Fibroblast of lung (primary cell): ENCODE measurements at regions not wholly inside any gene's neighbourhood (a gene's known extent, or its start where the extent isn't known, plus 50 kb on each side); places are given as distances from the start of the nearest gene placed in this dataset.
"Not testable (repeated sequence)": the region's sequence is repeated elsewhere in the genome, so short reads cannot be mapped to it uniquely, and the experiment has no call there.

Experiments
- DNase-seq, 2 donors: peaks; one replicate each; pipeline versions ENCODE4 v3.0.0 to v3.0.0-alpha.2; 2010; ENCODE audit warnings: low read depth in 2 of 2
- H2AFZ ChIP-seq: 2 replicates; pipeline ENCODE4 v1.5.1; 2012; ENCODE audit warnings: low read length, control low read depth, inconsistent platforms
- H3K27ac ChIP-seq: 2 replicates; pipeline ENCODE4 v1.5.1; 2011; ENCODE audit warnings: low read length, control low read depth; ENCODE audit not compliant: insufficient read depth
- H3K27me3 ChIP-seq: 2 replicates; pipeline ENCODE4 v1.5.1; 2011; ENCODE audit warnings: mild to moderate bottlenecking, low read length; ENCODE audit not compliant: control insufficient read depth, insufficient read depth
- H3K36me3 ChIP-seq: 2 replicates; pipeline ENCODE4 v1.5.1; 2011; ENCODE audit warnings: low read length; ENCODE audit not compliant: control insufficient read depth, insufficient read depth
- H3K4me1 ChIP-seq: 2 replicates; pipeline ENCODE4 v1.5.1; 2011; ENCODE audit warnings: low read length; ENCODE audit not compliant: control insufficient read depth, insufficient read depth; ENCODE audit errors: extremely low read depth
- H3K4me2 ChIP-seq: 2 replicates; pipeline ENCODE4 v1.5.1; 2011; ENCODE audit warnings: low read length, control low read depth; ENCODE audit not compliant: insufficient read depth; ENCODE audit errors: extremely low read depth
- H3K4me3 ChIP-seq, 4 experiments: fragments of 200-600 bp in 1 of 4; sonication (generic) in 1 of 4; replicated peaks in 1 of 4; 2 replicates each; pipeline ENCODE4 v1.5.1; 2011 to 2016; ENCODE audit warnings: low read length in 4 of 4, low read depth in 3 of 4, mild to moderate bottlenecking in 3 of 4, control low read depth in 2 of 4, inconsistent platforms in 1 of 4, mixed read lengths in 1 of 4; ENCODE audit not compliant: insufficient read depth in 1 of 4; ENCODE audit errors: control extremely low read depth in 1 of 4
- H3K79me2 ChIP-seq: 2 replicates; pipeline ENCODE4 v1.5.1; 2012; ENCODE audit warnings: mild to moderate bottlenecking, low read length, inconsistent platforms; ENCODE audit not compliant: control insufficient read depth, insufficient read depth
- H3K9ac ChIP-seq: 2 replicates; pipeline ENCODE4 v1.5.1; 2011; ENCODE audit warnings: mild to moderate bottlenecking, low read length, control low read depth; ENCODE audit not compliant: insufficient read depth
- H3K9me3 ChIP-seq: 2 replicates; pipeline ENCODE4 v1.5.1; 2012; ENCODE audit warnings: low read depth, low read length; ENCODE audit not compliant: control insufficient read depth, insufficient read depth
- H4K20me1 ChIP-seq: 2 replicates; pipeline ENCODE4 v1.5.1; 2011; ENCODE audit warnings: low read length; ENCODE audit not compliant: control insufficient read depth, insufficient read depth; ENCODE audit errors: extremely low read depth
- CTCF ChIP-seq, 2 donors: IDR thresholded peaks in 1 of 2; conservative IDR thresholded peaks in 1 of 2; 1 replicate in 1 of 2; 2 replicates in 1 of 2; pipeline ENCODE4 v1.5.1; 2011 to 2012; ENCODE audit warnings: low read length in 2 of 2, control low read depth in 1 of 2, inconsistent platforms in 1 of 2, low read depth in 1 of 2, mild to moderate bottlenecking in 1 of 2
- EZH2 ChIP-seq: IDR thresholded peaks from 2 replicates; pipeline ENCODE4 v1.5.1; 2012; ENCODE audit warnings: low read length, control low read depth, mild to moderate bottlenecking; ENCODE audit errors: missing control alignments

- DNase-seq: no peak
- no peaks in the 10 kb centered on the region for H4K20me1 ChIP-seq
- H3K4me1 ChIP-seq: no peaks in the 10 kb centered on the region
- peak overlapping the region; percentile 16 for H2AFZ ChIP-seq
- no peak overlapping the region for H3K4me2 ChIP-seq
- no peaks in the 10 kb centered on the region for H3K79me2 ChIP-seq
- TF ChIP-seq CTCF (conservative IDR thresholded peaks at IDR 0.05 in 1 of 2, IDR thresholded peaks at IDR 0.05 in 1 of 2; ENCODE audit: low read depth in 1 of 2, low read length in 2 of 2) (no peak), EZH2 (no peak)
- H3K9ac ChIP-seq: no peak overlapping the region
- H3K9me3 ChIP-seq: no peaks in the 10 kb centered on the region
- no peak overlapping the region for H3K27ac ChIP-seq
- H3K36me3 ChIP-seq: no peaks in the 10 kb centered on the region
- H3K4me3 ChIP-seq: no peak overlapping the region
- H3K27me3 ChIP-seq: no peaks in the 10 kb centered on the region
Measured at GRCh38 chr4:135476272-135476671, 1274.7 kb upstream of the PABPC4L start.

- Histone ChIP-seq H3K27ac (no peak overlapping the region), H3K36me3 (no peaks in the 10 kb centered on the region), H4K20me1 (no peaks in the 10 kb centered on the region), H3K9me3 (no peaks in the 10 kb centered on the region), H3K4me2 (no peak overlapping the region), H3K9ac (no peak overlapping the region), H2AFZ (no peak overlapping the region), H3K4me1 (no peaks in the 10 kb centered on the region), H3K79me2 (no peaks in the 10 kb centered on the region), H3K4me3 (no peak overlapping the region), H3K27me3 (no peaks in the 10 kb centered on the region)
- DNase-seq: no peak
- TF ChIP-seq CTCF (conservative IDR thresholded peaks at IDR 0.05 in 1 of 2, IDR thresholded peaks at IDR 0.05 in 1 of 2; ENCODE audit: low read depth in 1 of 2, low read length in 2 of 2) (no peak), EZH2 (no peak)
Measured at GRCh38 chr4:135464311-135464710, 1262.7 kb upstream of the PABPC4L start.

- not testable (repeated sequence) for H3K9me3 ChIP-seq, H3K4me1 ChIP-seq, H2AFZ ChIP-seq, H4K20me1 ChIP-seq, H3K79me2 ChIP-seq, DNase-seq, H3K27ac ChIP-seq, H3K4me3 ChIP-seq, H3K9ac ChIP-seq, H3K36me3 ChIP-seq, H3K4me2 ChIP-seq, H3K27me3 ChIP-seq
Measured at GRCh38 chr4:135447598-135447997, 1246.0 kb upstream of the PABPC4L start.
